Right lobe of liver (tissue), 4 donors: ENCODE measurements at regions not wholly inside any gene's neighbourhood (a gene's known extent, or its start where the extent isn't known, plus 50 kb on each side); places are given as distances from the start of the nearest gene placed in this dataset.

ENCODE experiments used
- CTCF ChIP-seq, 4 donors: fragments of 200-600 bp in 3 of 4; fragments of 450-650 bp in 1 of 4; IDR thresholded peaks; one replicate each; pipeline versions ENCODE4 v1.5.1 to v1.8.0; 2016 to 2022; ENCODE audit warnings: antibody characterized with exemption in 4 of 4, mild to moderate bottlenecking in 2 of 4
- POLR2A ChIP-seq: fragments of 450-650 bp; IDR thresholded peaks from one replicate; pipeline ENCODE4 v1.6.1; 2017; ENCODE audit warnings: antibody characterized with exemption, mild to moderate bottlenecking
- donor health status: DM: no; HTN: no; CAD: no.
- donor health status: DM: no; HTN: no; CAD: no.
- donor health status: DM: no; HTN: yes; CAD: no.

GRCh38 chr14:42572032-42572431, 965.4 kb downstream of the LRFN5 start:
- TF ChIP-seq CTCF (IDR thresholded peaks at IDR 0.05): no peak
- no peak for TF ChIP-seq POLR2A
